Lower lobe of right lung (tissue), 2 donors: ENCODE measurements at regions not wholly inside any gene's neighbourhood (a gene's known extent, or its start where the extent isn't known, plus 50 kb on each side); places are given as distances from the start of the nearest gene placed in this dataset.
A peak's percentile ranks its signal among the peaks of the same experiment; 100 is the strongest.

Source experiments
- ATAC-seq, 2 donors: fragments of 200-7000 bp; cut with Tn5 transposase; one replicate each; pipeline ENCODE4 v1.9.1; 2020 to 2022; ENCODE audit warnings: mild to moderate bottlenecking in 2 of 2, moderate library complexity in 2 of 2
- DNase-seq: peaks from one replicate; pipeline ENCODE4 v3.0.0-alpha.2; 2020
- H3K27ac ChIP-seq: fragments of 200-600 bp; one replicate; pipeline ENCODE4 v1.8.0; 2022
- H3K27me3 ChIP-seq: fragments of 200-600 bp; one replicate; pipeline ENCODE4 v1.8.0; 2022; ENCODE audit warnings: low read depth
- H3K36me3 ChIP-seq: fragments of 200-600 bp; one replicate; pipeline ENCODE4 v1.8.0; 2022; ENCODE audit warnings: mild to moderate bottlenecking
- H3K4me1 ChIP-seq: fragments of 200-600 bp; one replicate; pipeline ENCODE4 v1.8.0; 2022
- H3K4me3 ChIP-seq: fragments of 200-600 bp; one replicate; pipeline ENCODE4 v1.8.0; 2022; ENCODE audit warnings: mild to moderate bottlenecking
- H3K9me3 ChIP-seq: fragments of 200-600 bp; one replicate; pipeline ENCODE4 v1.8.0; 2022
- intact Hi-C: fragments of 100-400 bp; cut with DNase I; formaldehyde crosslinking; loops from one replicate; pipeline ENCODE4 v1.11.0; 2022
- TF ChIP-seq, protein P1 (sequence below): fragments of 200-600 bp; IDR thresholded peaks from one replicate; pipeline ENCODE4 v1.8.0; 2022; ENCODE audit warnings: antibody characterized with exemption, mild to moderate bottlenecking
- donor health status: DM: no; HTN: yes; CAD: no; lungs with severe emphysema.

DNA sequence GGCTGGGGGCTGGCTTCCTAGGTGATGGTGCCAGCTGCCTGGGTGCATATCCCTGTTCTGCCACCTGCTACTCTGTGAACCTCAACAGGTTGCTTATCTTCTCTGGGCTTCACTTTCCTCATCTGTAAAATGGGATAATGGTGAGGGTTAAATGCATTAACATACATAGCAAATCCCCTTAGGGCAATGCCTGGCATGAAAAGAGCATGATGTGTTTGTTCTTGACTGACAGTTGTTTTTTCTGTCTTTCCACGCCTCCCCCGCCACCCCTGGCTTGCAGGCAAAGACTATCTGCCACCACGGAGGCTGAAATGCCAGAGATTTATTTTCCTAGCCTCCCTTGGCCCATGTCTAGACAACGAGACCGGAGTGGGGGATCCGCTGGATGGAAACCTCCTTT lies 280.5 kb downstream of the NSG2 start:
- Histone ChIP-seq H3K27ac (no peak overlapping the region), H3K36me3 (no peaks in the 10 kb centered on the region), H3K4me3 (no peak overlapping the region), H3K27me3 (peaks cover 14% of the 10 kb centered on the region), H3K4me1 (no peaks in the 10 kb centered on the region), H3K9me3 (no peaks in the 10 kb centered on the region)
- TF ChIP-seq, protein P1, sequence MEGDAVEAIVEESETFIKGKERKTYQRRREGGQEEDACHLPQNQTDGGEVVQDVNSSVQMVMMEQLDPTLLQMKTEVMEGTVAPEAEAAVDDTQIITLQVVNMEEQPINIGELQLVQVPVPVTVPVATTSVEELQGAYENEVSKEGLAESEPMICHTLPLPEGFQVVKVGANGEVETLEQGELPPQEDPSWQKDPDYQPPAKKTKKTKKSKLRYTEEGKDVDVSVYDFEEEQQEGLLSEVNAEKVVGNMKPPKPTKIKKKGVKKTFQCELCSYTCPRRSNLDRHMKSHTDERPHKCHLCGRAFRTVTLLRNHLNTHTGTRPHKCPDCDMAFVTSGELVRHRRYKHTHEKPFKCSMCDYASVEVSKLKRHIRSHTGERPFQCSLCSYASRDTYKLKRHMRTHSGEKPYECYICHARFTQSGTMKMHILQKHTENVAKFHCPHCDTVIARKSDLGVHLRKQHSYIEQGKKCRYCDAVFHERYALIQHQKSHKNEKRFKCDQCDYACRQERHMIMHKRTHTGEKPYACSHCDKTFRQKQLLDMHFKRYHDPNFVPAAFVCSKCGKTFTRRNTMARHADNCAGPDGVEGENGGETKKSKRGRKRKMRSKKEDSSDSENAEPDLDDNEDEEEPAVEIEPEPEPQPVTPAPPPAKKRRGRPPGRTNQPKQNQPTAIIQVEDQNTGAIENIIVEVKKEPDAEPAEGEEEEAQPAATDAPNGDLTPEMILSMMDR = no peak
- DNase-seq (no peak), ATAC-seq (no peak)
- intact Hi-C loops = no loop called here

GRCh38 chr5:174326372-174326771 lies 280.9 kb downstream of the NSG2 start:
- TF ChIP-seq, protein P1 = no peak
- Histone ChIP-seq H3K27me3 (peaks cover 14% of the 10 kb centered on the region), H3K27ac (no peak overlapping the region), H3K36me3 (no peaks in the 10 kb centered on the region), H3K9me3 (no peaks in the 10 kb centered on the region), H3K4me3 (no peak overlapping the region), H3K4me1 (no peaks in the 10 kb centered on the region)
- intact Hi-C loops = no loop called here
- ATAC-seq (no peak), DNase-seq (no peak)

DNA sequence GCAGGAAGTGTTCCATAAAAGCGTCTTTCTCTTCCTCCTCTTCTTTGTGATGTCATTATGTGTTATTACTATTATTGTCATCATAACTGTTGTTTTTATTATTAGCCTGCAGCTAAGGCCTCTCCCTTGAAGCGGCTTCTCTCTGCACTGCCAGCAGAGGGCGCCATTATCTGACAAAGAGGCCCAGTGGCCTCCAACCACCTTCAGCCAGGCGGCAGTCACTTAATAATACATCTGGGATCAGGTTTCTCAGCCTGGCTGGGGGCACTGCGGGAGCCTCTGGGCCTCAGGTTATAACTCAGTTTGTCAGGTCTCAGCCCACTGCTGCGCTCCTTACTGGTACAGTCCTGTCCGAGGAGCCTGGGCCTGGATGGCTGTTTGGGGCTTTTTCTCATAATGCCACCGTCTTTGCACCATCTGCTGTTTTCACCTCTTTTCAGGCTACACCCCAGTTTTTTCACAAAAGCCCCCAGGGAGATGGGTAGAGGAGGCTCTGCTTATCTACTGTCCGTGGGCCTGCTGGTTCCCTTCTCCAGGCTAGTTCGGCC lies 281.9 kb downstream of the NSG2 start:
- no peaks in the 10 kb centered on the region for H3K36me3 ChIP-seq
- H3K27ac ChIP-seq = no peak overlapping the region
- no peaks in the 10 kb centered on the region for H3K4me1 ChIP-seq
- ATAC-seq = peak; percentile 46 to 66
- no peak overlapping the region for H3K4me3 ChIP-seq
- intact Hi-C loops = no loop called here
- no peaks in the 10 kb centered on the region for H3K9me3 ChIP-seq
- peak; percentile 63 for DNase-seq
- H3K27me3 ChIP-seq = peaks cover 14% of the 10 kb centered on the region
- TF ChIP-seq, protein P1 = peak; percentile 68

- Histone ChIP-seq H3K27me3 (peaks cover 14% of the 10 kb centered on the region), H3K9me3 (no peaks in the 10 kb centered on the region), H3K4me3 (no peak overlapping the region), H3K27ac (no peak overlapping the region), H3K36me3 (no peaks in the 10 kb centered on the region), H3K4me1 (no peaks in the 10 kb centered on the region)
- ATAC-seq = no peak
- intact Hi-C loops = no loop called here
- DNase-seq = no peak
- TF ChIP-seq, protein P1 = no peak
Observed at GRCh38 chr5:174327896-174328295, 282.4 kb downstream of the NSG2 start.

DNA sequence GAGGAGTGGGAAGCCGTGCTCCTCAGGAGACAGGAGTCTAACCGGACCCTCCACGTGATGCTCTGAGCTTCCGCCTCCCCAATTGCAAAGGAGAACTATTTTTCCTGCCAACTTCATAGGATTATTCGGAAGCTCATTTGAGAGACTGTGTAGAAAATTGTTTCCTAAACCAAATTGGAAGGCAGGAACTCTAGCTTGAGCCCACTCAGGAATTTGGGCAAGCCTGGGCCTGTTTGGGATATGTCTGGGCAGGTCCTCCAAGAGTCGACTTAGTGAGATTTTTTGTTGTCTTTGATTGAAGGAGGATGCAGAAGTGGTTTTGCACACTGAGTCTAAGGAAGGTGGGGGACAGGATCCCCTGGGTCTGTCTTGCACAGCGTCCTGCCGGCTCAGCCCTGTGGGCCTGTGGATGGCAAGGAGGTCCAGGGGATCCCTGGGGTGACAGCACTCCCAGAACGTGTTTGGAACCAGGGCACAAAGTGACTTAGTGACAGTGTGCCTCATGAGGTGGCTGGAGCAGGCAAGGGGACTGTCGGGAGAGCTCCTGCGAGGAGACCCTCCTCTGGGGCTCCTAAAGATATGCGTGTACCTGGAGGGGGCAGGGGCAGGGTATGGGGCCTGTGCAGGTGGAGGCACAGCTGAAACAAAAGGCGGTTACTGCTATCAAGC lies 283.3 kb downstream of the NSG2 start:
- intact Hi-C loops = no loop called here
- Histone ChIP-seq H3K9me3 (no peaks in the 10 kb centered on the region), H3K4me3 (no peak overlapping the region), H3K4me1 (no peaks in the 10 kb centered on the region), H3K27me3 (peaks cover 14% of the 10 kb centered on the region), H3K36me3 (no peaks in the 10 kb centered on the region), H3K27ac (no peak overlapping the region)
- ATAC-seq (no peak), DNase-seq (no peak)
- TF ChIP-seq, protein P1 = no peak
